Rectal smooth muscle tissue (tissue), 1 donor: ENCODE measurements at regions not wholly inside any gene's neighbourhood (a gene's known extent, or its start where the extent isn't known, plus 50 kb on each side); places are given as distances from the start of the nearest gene placed in this dataset.

ENCODE experiments used
- H3K27ac ChIP-seq: one replicate; pipeline ENCODE4 v1.7.0; 2013; ENCODE audit warnings: low read depth, low read length, inconsistent platforms
- H3K27me3 ChIP-seq: one replicate; pipeline ENCODE4 v1.7.0; 2013; ENCODE audit warnings: low read length; ENCODE audit not compliant: control insufficient read depth, insufficient read depth
- H3K36me3 ChIP-seq: one replicate; pipeline ENCODE4 v1.7.0; 2013; ENCODE audit warnings: low read length; ENCODE audit not compliant: control insufficient read depth, insufficient read depth
- H3K4me1 ChIP-seq: one replicate; pipeline ENCODE4 v1.7.0; 2013; ENCODE audit warnings: low read length; ENCODE audit not compliant: control insufficient read depth, insufficient read depth
- H3K4me3 ChIP-seq: one replicate; pipeline ENCODE4 v1.7.0; 2013; ENCODE audit warnings: low read length
- H3K9ac ChIP-seq: one replicate; pipeline ENCODE4 v1.7.0; 2013; ENCODE audit warnings: low read length

- no peak overlapping the region for H3K9ac ChIP-seq
- H3K4me1 ChIP-seq = no peaks in the 10 kb centered on the region
- H3K27ac ChIP-seq = no peak overlapping the region
- no peaks in the 10 kb centered on the region for H3K36me3 ChIP-seq
- H3K4me3 ChIP-seq = no peak overlapping the region
- H3K27me3 ChIP-seq = no peaks in the 10 kb centered on the region
Observed at GRCh38 chr16:64159976-64160375, 961.9 kb downstream of the CDH11 start.

- Histone ChIP-seq H3K9ac (no peak overlapping the region), H3K4me1 (no peaks in the 10 kb centered on the region), H3K27me3 (no peaks in the 10 kb centered on the region), H3K27ac (no peak overlapping the region), H3K4me3 (no peak overlapping the region), H3K36me3 (no peaks in the 10 kb centered on the region)
Observed at GRCh38 chr16:64158941-64159588, 962.8 kb downstream of the CDH11 start.

- H3K27me3 ChIP-seq = no peaks in the 10 kb centered on the region
- no peaks in the 10 kb centered on the region for H3K36me3 ChIP-seq
- no peak overlapping the region for H3K4me3 ChIP-seq
- no peaks in the 10 kb centered on the region for H3K4me1 ChIP-seq
- no peak overlapping the region for H3K27ac ChIP-seq
- no peak overlapping the region for H3K9ac ChIP-seq
Observed at GRCh38 chr16:64153718-64154117, 968.1 kb downstream of the CDH11 start.

GRCh38 chr16:64151990-64152767 is 969.7 kb downstream of the CDH11 start:
- Histone ChIP-seq H3K4me3 (no peak overlapping the region), H3K36me3 (no peaks in the 10 kb centered on the region), H3K9ac (no peak overlapping the region), H3K27me3 (no peaks in the 10 kb centered on the region), H3K27ac (no peak overlapping the region), H3K4me1 (no peaks in the 10 kb centered on the region)

- Histone ChIP-seq H3K4me1 (no peaks in the 10 kb centered on the region), H3K36me3 (no peaks in the 10 kb centered on the region), H3K4me3 (no peak overlapping the region)
Observed at GRCh38 chr16:64150193-64150592, 971.7 kb downstream of the CDH11 start.

GRCh38 chr16:64149756-64150155 is 972.1 kb downstream of the CDH11 start:
- H3K27ac ChIP-seq = no peak overlapping the region
- no peak overlapping the region for H3K9ac ChIP-seq
- no peaks in the 10 kb centered on the region for H3K27me3 ChIP-seq
- H3K4me1 ChIP-seq = no peaks in the 10 kb centered on the region
- no peak overlapping the region for H3K4me3 ChIP-seq
- no peaks in the 10 kb centered on the region for H3K36me3 ChIP-seq

More at GRCh38 chr16:64150193-64150592, 971.7 kb downstream of the CDH11 start:
- no peaks in the 10 kb centered on the region for H3K27me3 ChIP-seq
- H3K27ac ChIP-seq = no peak overlapping the region
- H3K9ac ChIP-seq = no peak overlapping the region

GRCh38 chr16:64148356-64148755 is 973.5 kb downstream of the CDH11 start:
- Histone ChIP-seq H3K27ac (no peak overlapping the region), H3K4me3 (no peak overlapping the region), H3K4me1 (no peaks in the 10 kb centered on the region), H3K36me3 (no peaks in the 10 kb centered on the region), H3K9ac (no peak overlapping the region), H3K27me3 (no peaks in the 10 kb centered on the region)

- Histone ChIP-seq H3K27ac (no peak overlapping the region), H3K27me3 (no peaks in the 10 kb centered on the region), H3K36me3 (no peaks in the 10 kb centered on the region), H3K9ac (no peak overlapping the region), H3K4me3 (no peak overlapping the region), H3K4me1 (no peaks in the 10 kb centered on the region)
Observed at GRCh38 chr16:64147941-64148340, 973.9 kb downstream of the CDH11 start.

GRCh38 chr16:64144617-64145016 is 977.2 kb downstream of the CDH11 start:
- Histone ChIP-seq H3K36me3 (no peaks in the 10 kb centered on the region), H3K4me3 (no peak overlapping the region), H3K27me3 (no peaks in the 10 kb centered on the region), H3K27ac (no peak overlapping the region), H3K4me1 (no peaks in the 10 kb centered on the region), H3K9ac (no peak overlapping the region)

GRCh38 chr16:64138621-64139020 is 983.2 kb downstream of the CDH11 start:
- Histone ChIP-seq H3K4me3 (no peak overlapping the region), H3K9ac (no peak overlapping the region), H3K27ac (no peak overlapping the region), H3K4me1 (no peaks in the 10 kb centered on the region), H3K36me3 (no peaks in the 10 kb centered on the region), H3K27me3 (no peaks in the 10 kb centered on the region)

- no peak overlapping the region for H3K4me3 ChIP-seq
- H3K27ac ChIP-seq = no peak overlapping the region
- no peaks in the 10 kb centered on the region for H3K27me3 ChIP-seq
- H3K9ac ChIP-seq = no peak overlapping the region
- H3K36me3 ChIP-seq = no peaks in the 10 kb centered on the region
- H3K4me1 ChIP-seq = no peaks in the 10 kb centered on the region
Observed at GRCh38 chr16:64138006-64138405, 983.9 kb downstream of the CDH11 start.

- Histone ChIP-seq H3K4me3 (no peak overlapping the region), H3K36me3 (no peaks in the 10 kb centered on the region)
Observed at GRCh38 chr16:64136743-64137142, 985.1 kb downstream of the CDH11 start.

GRCh38 chr16:64136314-64136713 is 985.5 kb downstream of the CDH11 start:
- Histone ChIP-seq H3K27ac (no peak overlapping the region), H3K9ac (no peak overlapping the region), H3K4me1 (no peaks in the 10 kb centered on the region), H3K36me3 (no peaks in the 10 kb centered on the region), H3K4me3 (no peak overlapping the region), H3K27me3 (no peaks in the 10 kb centered on the region)

More at GRCh38 chr16:64136743-64137142, 985.1 kb downstream of the CDH11 start:
- Histone ChIP-seq H3K27ac (no peak overlapping the region), H3K9ac (no peak overlapping the region), H3K27me3 (no peaks in the 10 kb centered on the region), H3K4me1 (no peaks in the 10 kb centered on the region)
